CD14-positive monocyte (primary cell): ENCODE measurements at regions not wholly inside any gene's neighbourhood (a gene's known extent, or its start where the extent isn't known, plus 50 kb on each side); places are given as distances from the start of the nearest gene placed in this dataset.

Source experiments
- DNase-seq, 3 donors: peaks; one replicate each; pipeline ENCODE4 v3.0.0-alpha.2; 2011 to 2022
- H2AFZ ChIP-seq: 2 replicates; pipeline ENCODE4 v1.6.0; 2012; ENCODE audit warnings: mild to moderate bottlenecking, low read depth, low read length, inconsistent platforms; ENCODE audit not compliant: insufficient read depth, poor library complexity, severe bottlenecking
- H3K27ac ChIP-seq, 2 donors: 1 replicate in 1 of 2; 2 replicates in 1 of 2; pipeline ENCODE4 v1.5.1; 2012 to 2013; ENCODE audit warnings: low read length in 2 of 2, control low read depth in 1 of 2, inconsistent platforms in 1 of 2, low read depth in 1 of 2, mild to moderate bottlenecking in 1 of 2
- H3K27me3 ChIP-seq, 2 donors: one replicate each; pipeline versions ENCODE4 v1.6.0 to v1.6.1; 2011 to 2013; ENCODE audit warnings: low read length in 2 of 2; ENCODE audit not compliant: control insufficient read depth in 2 of 2, insufficient read depth in 2 of 2
- H3K36me3 ChIP-seq, 2 donors: replicated peaks in 1 of 2; 1 replicate in 1 of 2; 2 replicates in 1 of 2; pipeline versions ENCODE4 v1.5.1 to v1.6.1; 2012 to 2013; ENCODE audit warnings: low read length in 2 of 2, control low read depth in 1 of 2, inconsistent platforms in 1 of 2, mild to moderate bottlenecking in 1 of 2; ENCODE audit not compliant: insufficient read depth in 2 of 2, control insufficient read depth in 1 of 2
- H3K4me1 ChIP-seq, 2 donors: 1 replicate in 1 of 2; 2 replicates in 1 of 2; pipeline versions ENCODE4 v1.5.1 to v1.6.1; 2012 to 2013; ENCODE audit warnings: low read length in 2 of 2, control low read depth in 1 of 2, inconsistent platforms in 1 of 2, mild to moderate bottlenecking in 1 of 2, moderate library complexity in 1 of 2; ENCODE audit not compliant: insufficient read depth in 2 of 2, control insufficient read depth in 1 of 2
- H3K4me2 ChIP-seq: replicated peaks from 2 replicates; pipeline ENCODE3; 2012; ENCODE audit warnings: low read length, moderate library complexity, mild to moderate bottlenecking; ENCODE audit not compliant: poor library complexity, severe bottlenecking; ENCODE audit errors: extremely low read depth
- H3K4me3 ChIP-seq, 3 experiments: fragments of 200-600 bp in 1 of 3; sonication (generic) in 1 of 3; replicated peaks in 1 of 3; 1 replicate in 2 of 3; 2 replicates in 1 of 3; pipeline ENCODE4 v1.5.1; 2011 to 2013; ENCODE audit warnings: low read length in 3 of 3, mild to moderate bottlenecking in 3 of 3, control low read depth in 2 of 3, low read depth in 2 of 3, inconsistent platforms in 1 of 3, moderate library complexity in 1 of 3
- H3K79me2 ChIP-seq: 2 replicates; pipeline ENCODE4 v1.6.0; 2012; ENCODE audit warnings: mild to moderate bottlenecking, control low read depth, inconsistent platforms, low read length, moderate library complexity; ENCODE audit not compliant: insufficient read depth
- H3K9ac ChIP-seq: 2 replicates; pipeline ENCODE4 v1.6.0; 2017; ENCODE audit warnings: low read length, mild to moderate bottlenecking; ENCODE audit not compliant: insufficient read depth, poor library complexity, severe bottlenecking
- H3K9me3 ChIP-seq, 2 donors: replicated peaks in 1 of 2; 1 replicate in 1 of 2; 2 replicates in 1 of 2; pipeline versions ENCODE4 v1.5.1 to v1.6.1; 2012 to 2013; ENCODE audit warnings: low read length in 2 of 2, control low read depth in 1 of 2; ENCODE audit not compliant: control insufficient read depth in 1 of 2, insufficient read depth in 1 of 2
- H4K20me1 ChIP-seq: 2 replicates; pipeline ENCODE4 v1.6.0; 2012; ENCODE audit warnings: mild to moderate bottlenecking, low read length, control low read depth, moderate library complexity; ENCODE audit not compliant: insufficient read depth
- H3K27ac Mint-ChIP-seq, 7 donors: one replicate each; pipeline ENCODE4 v1.8.0; 2020; ENCODE audit warnings: mild to moderate bottlenecking in 7 of 7, mixed read lengths in 7 of 7, moderate library complexity in 6 of 7, inconsistent platforms in 2 of 7
- H3K27me3 Mint-ChIP-seq, 3 donors: one replicate each; pipeline ENCODE4 v1.8.0; 2021 to 2022; ENCODE audit warnings: low read depth in 3 of 3, mild to moderate bottlenecking in 3 of 3, mixed read lengths in 3 of 3, moderate library complexity in 3 of 3, inconsistent platforms in 1 of 3
- H3K36me3 Mint-ChIP-seq, 2 donors: one replicate each; pipeline ENCODE4 v1.8.0; 2020; ENCODE audit warnings: mixed read lengths in 2 of 2, inconsistent platforms in 1 of 2, mild to moderate bottlenecking in 1 of 2
- H3K4me1 Mint-ChIP-seq: one replicate; pipeline ENCODE4 v1.8.0; 2020; ENCODE audit warnings: mild to moderate bottlenecking, mixed read lengths
- H3K4me3 Mint-ChIP-seq, 2 donors: one replicate each; pipeline ENCODE4 v1.8.0; 2020; ENCODE audit warnings: mild to moderate bottlenecking in 2 of 2, mixed read lengths in 2 of 2, moderate library complexity in 1 of 2
- H3K9me3 Mint-ChIP-seq, 7 donors: one replicate each; pipeline ENCODE4 v1.8.0; 2020 to 2022; ENCODE audit warnings: mixed read lengths in 7 of 7, mild to moderate bottlenecking in 6 of 7, moderate library complexity in 6 of 7, inconsistent platforms in 2 of 7
- CTCF ChIP-seq: fragments of 200-600 bp; IDR thresholded peaks from one replicate; pipeline ENCODE4 v1.8.0; 2022; ENCODE audit warnings: antibody characterized with exemption, mild to moderate bottlenecking
- WGBS: methylation state at CpG from one replicate; pipeline ENCODE4 v1.1.5; 2013; ENCODE audit warnings: missing lambda C conversion rate; ENCODE audit not compliant: insufficient coverage; 5-methylcytosine and 5-hydroxymethylcytosine counted together
- intact Hi-C, 2 donors: fragments of 100-400 bp; cut with micrococcal nuclease; formaldehyde crosslinking; loops; one replicate each; pipeline versions ENCODE4 v1.15.0 to v1.15.1; 2023

GRCh38 chr12:114285554-114285953 is 120.4 kb downstream of the TBX5 start:
- Histone ChIP-seq H3K9me3 (no peaks in the 10 kb centered on the region), H3K4me3 (no peak overlapping the region), H3K9ac (no peak overlapping the region), H2AFZ (no peak overlapping the region), H3K4me1 (no peaks in the 10 kb centered on the region), H3K79me2 (no peaks in the 10 kb centered on the region), H3K36me3 (no peaks in the 10 kb centered on the region), H3K27me3 (no peaks in the 10 kb centered on the region), H4K20me1 (no peaks in the 10 kb centered on the region), H3K4me2 (no peak overlapping the region), H3K27ac (no peak overlapping the region)
- DNase-seq, result no peak
- Mint-ChIP-seq H3K27me3 (peaks cover 3 to 6% (median 5%) of the 10 kb centered on the region in 3 donors), H3K4me1 (no peaks in the 10 kb centered on the region), H3K36me3 (no peaks in the 10 kb centered on the region), H3K27ac (no peak overlapping the region), H3K9me3 (no peaks in the 10 kb centered on the region), H3K4me3 (no peak overlapping the region)
- intact Hi-C loops, result no loop called here
- no CpG with 5 or more reads among the region's 1 CpG for WGBS
- TF ChIP-seq CTCF, result no peak

DNA sequence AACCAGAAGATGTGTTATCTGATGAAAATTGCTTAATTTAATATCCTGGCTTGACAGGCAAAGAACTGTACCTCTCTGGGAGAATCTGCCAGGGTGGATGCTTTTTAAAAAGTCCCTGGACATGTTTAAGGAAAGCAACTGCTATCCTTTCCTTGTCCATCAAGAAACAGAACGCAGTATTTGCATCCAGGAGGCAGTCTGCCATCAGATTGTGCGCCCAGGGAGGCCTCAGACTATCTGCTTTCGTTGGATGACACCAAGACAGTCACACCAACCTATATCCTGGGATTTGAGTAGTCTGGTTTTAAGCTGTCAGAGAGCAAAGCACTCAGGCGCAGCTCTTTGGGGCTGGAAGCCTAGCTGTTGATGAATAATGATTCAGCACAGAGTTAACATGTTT is 121.9 kb downstream of the TBX5 start:
- intact Hi-C loops, result no loop called here
- Histone ChIP-seq H3K36me3 (no peaks in the 10 kb centered on the region), H3K9ac (no peak overlapping the region), H3K4me3 (no peak overlapping the region), H3K27ac (no peak overlapping the region), H3K79me2 (no peaks in the 10 kb centered on the region), H3K4me1 (no peaks in the 10 kb centered on the region), H3K4me2 (no peak overlapping the region), H4K20me1 (no peaks in the 10 kb centered on the region), H2AFZ (no peak overlapping the region), H3K9me3 (no peaks in the 10 kb centered on the region), H3K27me3 (no peaks in the 10 kb centered on the region)
- no peaks in the 10 kb centered on the region for H3K4me1 Mint-ChIP-seq
- no peak overlapping the region for H3K27ac Mint-ChIP-seq
- no peak overlapping the region for H3K4me3 Mint-ChIP-seq
- peaks cover 3 to 6% (median 5%) of the 10 kb centered on the region in 3 donors for H3K27me3 Mint-ChIP-seq
- DNase-seq, result no peak
- TF ChIP-seq CTCF, result no peak
- no peaks in the 10 kb centered on the region for H3K36me3 Mint-ChIP-seq
- H3K9me3 Mint-ChIP-seq, result peaks cover 0 to under 1% (median 0%) of the 10 kb centered on the region in 7 donors
- WGBS, result 67% methylated on average over 1 of the region's 4 CpGs
